GM12878 (cell line): ENCODE measurements at regions not wholly inside any gene's neighbourhood (a gene's known extent, or its start where the extent isn't known, plus 50 kb on each side); places are given as distances from the start of the nearest gene placed in this dataset.

Experiments
- ATAC-seq: fragments of 200-7000 bp; cut with Tn5 transposase; 3 replicates; pipeline ENCODE4 v1.9.1; 2020; ENCODE audit warnings: mild to moderate bottlenecking, moderate library complexity
- BruUV-seq: library from RNA; stranded (reverse); fragments of 400-500 nt; replicated peaks from 2 replicates; lab custom pipeline; 2021; lab: Mats Ljungman, UMichigan
- CTCF ChIA-PET: fragments of 300-600 bp; sonication (Branson Sonifier 250); formaldehyde crosslinking; extraction: SDS; loops from one replicate; lab custom pipeline; 2021; ENCODE audit warnings: inconsistent platforms; lab: Yijun Ruan, JAX
- POLR2A ChIA-PET: fragments of 350-600 bp; formaldehyde crosslinking; extraction: SDS; loops from one replicate; lab custom pipeline; 2021; ENCODE audit warnings: inconsistent platforms; lab: Charles Lee
- RAD21 ChIA-PET: fragments of 300-600 bp; sonication (Branson Sonifier 250); formaldehyde crosslinking; loops from one replicate; lab custom pipeline; 2023; ENCODE audit warnings: antibody characterized with exemption; ENCODE audit not compliant: unreplicated experiment; lab: Charles Lee
- SMC1A ChIA-PET: fragments of 300-600 bp; sonication (Branson Sonifier 250); formaldehyde crosslinking; loops from one replicate; lab custom pipeline; 2023; ENCODE audit not compliant: unreplicated experiment, uncharacterized antibody; lab: Charles Lee
- DNase-seq: peaks from one replicate; pipeline ENCODE4 v3.0.0-alpha.2; 2011; ENCODE audit warnings: low read depth, low spot score
- FAIRE-seq: peaks from 3 replicates; lab custom pipeline; 2011; peaks lifted over from hg19 to GRCh38; lab: Jason Lieb, UNC
- H2AFZ ChIP-seq: 2 replicates; pipeline ENCODE4 v1.6.0; 2011; ENCODE audit warnings: low read depth, low read length, control low read depth; ENCODE audit not compliant: control insufficient read depth
- H3K27ac ChIP-seq: 2 replicates; pipeline ENCODE4 v1.5.1; 2011; ENCODE audit warnings: control low read depth; ENCODE audit not compliant: control insufficient read depth, insufficient read depth
- H3K27me3 ChIP-seq, 2 experiments: replicated peaks in 1 of 2; 2 replicates each; pipeline versions ENCODE4 v1.6.0 to v1.6.1; 2011; ENCODE audit warnings: low read length in 1 of 2; ENCODE audit not compliant: control insufficient read depth in 2 of 2, insufficient read depth in 2 of 2
- H3K36me3 ChIP-seq, 2 experiments: 2 replicates each; pipeline ENCODE4 v1.5.1; 2011; ENCODE audit warnings: low read length in 1 of 2; ENCODE audit not compliant: control insufficient read depth in 2 of 2, insufficient read depth in 2 of 2
- H3K4me1 ChIP-seq: 2 replicates; pipeline ENCODE4 v1.6.1; 2011; ENCODE audit warnings: mild to moderate bottlenecking, low read length, moderate library complexity, mixed read lengths; ENCODE audit not compliant: control insufficient read depth, insufficient read depth
- H3K4me2 ChIP-seq: 2 replicates; pipeline ENCODE4 v1.6.0; 2011; ENCODE audit warnings: control low read depth; ENCODE audit not compliant: control insufficient read depth, insufficient read depth
- H3K4me3 ChIP-seq: fragments of 200-600 bp; sonication (generic); 2 replicates; pipeline ENCODE4 v1.5.1; 2016
- H3K79me2 ChIP-seq: 2 replicates; pipeline ENCODE4 v1.6.0; 2011; ENCODE audit warnings: low read length; ENCODE audit not compliant: control insufficient read depth, insufficient read depth
- H3K9ac ChIP-seq: 2 replicates; pipeline ENCODE4 v1.8.0; 2011; ENCODE audit warnings: low read length, control low read depth, mixed read lengths; ENCODE audit not compliant: control insufficient read depth, insufficient read depth
- H3K9me3 ChIP-seq: replicated peaks from 3 replicates; pipeline ENCODE4 v1.5.1; 2011; ENCODE audit warnings: mild to moderate bottlenecking, low read length; ENCODE audit not compliant: control insufficient read depth, insufficient read depth
- H4K20me1 ChIP-seq: 2 replicates; pipeline ENCODE4 v1.6.0; 2011; ENCODE audit not compliant: control insufficient read depth, insufficient read depth
- CHD2 ChIP-seq: IDR thresholded peaks from 2 replicates; pipeline ENCODE4 v1.6.1; 2011; ENCODE audit warnings: low read depth, low read length, improper control_type of control experiment, borderline replicate concordance
- JUNB ChIP-seq: IDR thresholded peaks from 2 replicates; pipeline ENCODE4 v1.6.1; 2016; ENCODE audit warnings: antibody characterized with exemption, mild to moderate bottlenecking
- SMAD5 ChIP-seq: IDR thresholded peaks from 2 replicates; pipeline ENCODE4 v1.6.1; 2016; ENCODE audit warnings: antibody characterized with exemption, low read depth
- ZNF24 ChIP-seq: fragments of 450-650 bp; IDR thresholded peaks from 2 replicates; pipeline ENCODE4 v1.6.1; 2017; ENCODE audit warnings: antibody characterized with exemption, mild to moderate bottlenecking
- WGBS: methylation state at CpG from one replicate; pipeline ENCODE4 v1.1.6; 2016; ENCODE audit warnings: low lambda C conversion rate; ENCODE audit not compliant: insufficient replicate concordance, insufficient coverage; ENCODE audit errors: missing lambda C conversion rate; 5-methylcytosine and 5-hydroxymethylcytosine counted together
- in situ Hi-C: fragments of 300-500 bp; cut with MboI; formaldehyde crosslinking; loops from 9 replicates; pipeline ENCODE4 v1.14.3; 2018; ENCODE audit warnings: mixed read lengths
- intact Hi-C: fragments of 100-400 bp; cut with micrococcal nuclease; formaldehyde crosslinking; loops from one replicate; pipeline ENCODE4 v1.14.2; 2022; ENCODE audit not compliant: unreplicated experiment
- TF ChIP-seq, protein P1 (sequence below): IDR thresholded peaks from 2 replicates; pipeline ENCODE4 v1.6.1; 2012; ENCODE audit warnings: low read depth, low read length, improper control_type of control experiment
- TF ChIP-seq, protein P2 (sequence below): IDR thresholded peaks from 2 replicates; pipeline ENCODE4 v1.6.1; 2011; ENCODE audit warnings: low read depth, low read length, improper control_type of control experiment, borderline replicate concordance

DNA sequence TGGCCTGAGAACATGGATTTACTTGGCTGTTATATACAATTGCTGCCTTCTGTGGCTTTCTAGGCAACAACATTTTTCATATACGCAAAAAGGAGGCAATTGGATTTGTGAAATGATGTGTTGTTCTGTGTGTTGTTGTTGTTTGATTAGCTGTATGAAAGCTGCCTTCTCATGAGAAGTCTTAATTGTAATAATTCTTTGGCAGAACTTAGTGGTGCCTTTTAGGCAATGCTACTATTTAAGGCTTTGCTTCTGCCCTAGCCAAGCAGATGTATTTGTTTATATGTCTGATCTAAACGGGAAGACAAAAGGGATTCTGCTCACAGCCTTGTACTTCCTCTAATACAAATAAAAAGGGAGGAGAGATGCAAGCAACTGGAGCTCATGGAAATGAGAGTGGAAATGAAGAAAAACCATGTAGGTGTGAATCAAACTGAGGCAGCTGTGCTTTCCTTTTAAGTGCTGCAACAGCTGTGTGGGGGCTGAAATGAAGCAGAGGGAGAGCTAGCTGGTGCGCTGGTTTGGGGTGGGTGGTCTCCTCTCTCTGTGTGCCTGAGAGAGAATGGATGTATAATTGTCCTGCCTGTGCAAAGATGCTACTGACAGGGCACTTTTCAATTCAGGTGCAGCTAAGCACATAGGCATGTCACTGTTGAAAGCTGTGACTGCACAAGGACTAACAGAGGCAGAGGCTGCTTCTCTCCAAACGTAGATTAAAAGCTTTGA is 386.9 kb upstream of the MAN1A1 start:
- no peak for ATAC-seq
- Histone ChIP-seq H3K4me2 (no peak overlapping the region), H3K27me3 (no peaks in the 10 kb centered on the region; a peak in 1 of 4 replicates), H3K4me3 (no peak overlapping the region), H2AFZ (no peak overlapping the region), H3K4me1 (no peaks in the 10 kb centered on the region), H4K20me1 (no peaks in the 10 kb centered on the region), H3K9ac (no peak overlapping the region), H3K36me3 (no peaks in the 10 kb centered on the region), H3K79me2 (no peaks in the 10 kb centered on the region), H3K9me3 (no peaks in the 10 kb centered on the region), H3K27ac (no peak overlapping the region)
- no peak for DNase-seq
- ChIA-PET RAD21 (interaction anchor here (1.7 kb wide), 1 partner anchor 385 kb away, joined by 7 read pairs; no protein-coding TSS in a partner anchor), POLR2A (interaction anchor here (0.6 kb wide), 1 partner anchor 202 kb away, joined by 3 read pairs; no protein-coding TSS in a partner anchor), SMC1A (interaction anchor here (1.6 to 1.8 kb wide), 2 partner anchors 9 to 588 kb away, joined by 3 to 4 read pairs; no protein-coding TSS in a partner anchor), CTCF (interaction anchor here (1.2 to 1.3 kb wide), 2 partner anchors 9 to 241 kb away, joined by 3 to 4 read pairs; no protein-coding TSS in a partner anchor)
- TF ChIP-seq, protein P1, sequence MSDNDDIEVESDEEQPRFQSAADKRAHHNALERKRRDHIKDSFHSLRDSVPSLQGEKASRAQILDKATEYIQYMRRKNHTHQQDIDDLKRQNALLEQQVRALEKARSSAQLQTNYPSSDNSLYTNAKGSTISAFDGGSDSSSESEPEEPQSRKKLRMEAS: no peak
- no peak for TF ChIP-seq CHD2
- TF ChIP-seq, protein P2, sequence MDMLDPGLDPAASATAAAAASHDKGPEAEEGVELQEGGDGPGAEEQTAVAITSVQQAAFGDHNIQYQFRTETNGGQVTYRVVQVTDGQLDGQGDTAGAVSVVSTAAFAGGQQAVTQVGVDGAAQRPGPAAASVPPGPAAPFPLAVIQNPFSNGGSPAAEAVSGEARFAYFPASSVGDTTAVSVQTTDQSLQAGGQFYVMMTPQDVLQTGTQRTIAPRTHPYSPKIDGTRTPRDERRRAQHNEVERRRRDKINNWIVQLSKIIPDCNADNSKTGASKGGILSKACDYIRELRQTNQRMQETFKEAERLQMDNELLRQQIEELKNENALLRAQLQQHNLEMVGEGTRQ: no peak
- TF ChIP-seq SMAD5: no peak
- no peak for TF ChIP-seq ZNF24
- TF ChIP-seq JUNB: no peak
- no peak for FAIRE-seq
- BruUV-seq: no TSS peak
- intact Hi-C loops: loop anchor here (5.0 kb wide), 1 partner anchor 589 kb away; no protein-coding TSS in a partner anchor
- in situ Hi-C loops: no loop called here
- 23% methylated on average over 4 of the region's 4 CpGs for WGBS
